HPDE6-E6E7 (cell line): ENCODE measurements at regions not wholly inside any gene's neighbourhood (a gene's known extent, or its start where the extent isn't known, plus 50 kb on each side); places are given as distances from the start of the nearest gene placed in this dataset.

Experiments
- DNase-seq: peaks from one replicate; pipeline ENCODE4 v3.0.0; 2011; ENCODE audit warnings: missing footprints; ENCODE audit errors: extremely low spot score

- no peak for DNase-seq
Measured at GRCh38 chr2:188047735-188048134, 243.9 kb upstream of the GULP1 start.

DNA sequence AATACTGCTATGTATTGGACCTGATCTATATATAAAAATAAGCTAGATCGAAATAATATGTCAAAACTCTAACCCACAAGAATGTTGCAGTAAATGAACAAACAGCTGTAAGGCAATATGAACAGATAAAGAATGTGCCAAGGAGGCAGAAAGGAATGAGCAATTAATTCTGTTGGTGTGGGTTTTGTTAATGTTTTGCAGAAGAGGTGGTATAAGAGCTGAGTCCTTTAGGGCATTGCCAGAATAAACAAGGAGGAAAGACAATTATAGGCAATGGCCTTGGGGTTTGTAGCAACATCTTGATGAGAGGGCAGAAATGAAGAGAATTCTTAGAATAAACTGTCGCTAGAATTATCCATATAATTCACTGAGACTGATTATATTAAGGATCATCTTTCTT, 240.9 kb upstream of the GULP1 start:
- DNase-seq: no peak

DNA sequence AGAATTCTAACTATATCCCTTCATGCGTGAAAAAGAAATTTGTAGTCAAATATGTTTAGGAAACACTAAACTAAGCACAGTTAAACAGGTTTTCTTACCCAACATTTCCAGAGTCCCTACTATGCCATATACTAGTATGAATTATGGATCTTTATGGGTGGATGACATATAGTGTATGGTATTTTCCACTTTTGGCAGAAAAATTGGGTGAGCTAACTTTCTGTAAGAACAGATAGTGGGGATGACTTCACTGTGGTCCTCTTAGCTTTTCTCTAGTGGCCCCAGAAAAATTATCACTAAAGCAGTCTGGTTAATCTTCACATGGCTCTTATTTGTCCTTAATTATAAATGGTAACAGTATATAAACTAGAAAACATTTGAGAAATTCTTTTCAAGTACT, 240.0 kb upstream of the GULP1 start:
- DNase-seq: no peak

DNA sequence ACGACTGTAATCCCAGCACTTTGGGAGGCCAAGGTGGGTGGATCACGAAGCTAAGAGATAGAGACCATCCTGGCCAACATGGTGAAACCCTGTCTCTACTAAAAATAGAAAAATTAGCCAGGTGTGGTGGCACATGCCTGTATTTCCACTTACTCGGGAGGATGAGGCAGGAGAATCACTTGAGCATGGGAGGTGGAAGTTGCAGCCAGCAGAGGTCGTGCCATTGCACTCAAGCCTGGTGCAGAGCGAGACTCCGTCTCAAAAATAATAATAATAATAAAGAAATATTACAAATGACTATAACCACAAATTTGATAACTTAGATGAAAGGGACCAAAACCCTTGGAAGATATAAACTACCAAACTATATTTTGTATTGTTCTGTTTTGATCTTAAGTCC, 226.3 kb upstream of the GULP1 start:
- no peak for DNase-seq

GRCh38 chr2:188068093-188068492, 223.6 kb upstream of the GULP1 start:
- DNase-seq: no peak

- no peak for DNase-seq
Measured at GRCh38 chr2:188076149-188077056, 215.3 kb upstream of the GULP1 start.

GRCh38 chr2:188077757-188078156, 213.9 kb upstream of the GULP1 start:
- DNase-seq: no peak

DNA sequence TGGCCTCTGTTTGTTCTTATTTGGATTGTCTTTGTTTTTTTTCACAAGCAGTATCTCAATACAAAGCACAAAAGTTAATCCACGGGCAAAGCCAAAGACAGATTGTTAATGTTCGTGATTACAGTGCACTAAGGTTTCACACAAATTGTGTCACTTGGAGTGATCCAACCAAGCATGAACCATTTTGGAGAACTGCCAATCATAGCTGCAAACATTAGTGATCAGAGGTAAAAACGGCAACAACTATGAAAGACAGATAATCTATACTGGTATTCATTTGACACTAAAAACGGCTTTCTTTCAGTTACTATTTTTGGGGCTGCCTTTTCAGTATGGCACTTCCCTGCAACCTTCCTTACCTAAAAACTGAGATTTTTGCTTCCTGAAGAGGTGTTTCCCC, 213.1 kb upstream of the GULP1 start:
- no peak for DNase-seq

DNA sequence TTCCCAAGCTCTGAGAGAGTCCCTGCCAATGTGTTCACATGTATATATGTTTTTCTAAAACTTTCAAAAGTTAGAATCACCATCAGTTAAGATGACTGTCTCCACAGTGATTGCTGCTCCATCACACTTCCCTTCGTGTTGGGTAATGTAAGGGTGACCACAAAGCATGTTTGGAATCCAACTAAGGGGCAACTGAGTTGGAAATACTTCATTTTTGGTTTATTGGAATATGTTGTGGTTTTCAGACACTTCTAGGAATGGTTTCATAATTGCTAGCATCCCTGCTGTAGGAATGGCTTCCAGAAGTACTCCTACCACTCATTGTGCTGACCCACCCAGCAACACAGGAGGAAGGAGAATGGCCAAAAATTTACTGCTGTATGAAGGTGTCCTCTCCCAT, 212.5 kb upstream of the GULP1 start:
- DNase-seq: no peak

GRCh38 chr2:188085421-188085820, 206.3 kb upstream of the GULP1 start:
- no peak for DNase-seq

GRCh38 chr2:188089901-188090300, 201.8 kb upstream of the GULP1 start:
- no peak for DNase-seq

- no peak for DNase-seq
Measured at GRCh38 chr2:188091220-188091619, 200.5 kb upstream of the GULP1 start.

GRCh38 chr2:188092734-188093133, 198.9 kb upstream of the GULP1 start:
- no peak for DNase-seq

GRCh38 chr2:188096910-188097309, 194.8 kb upstream of the GULP1 start:
- DNase-seq: no peak

- DNase-seq: no peak
Measured at GRCh38 chr2:188102881-188103280, 188.8 kb upstream of the GULP1 start.

DNA sequence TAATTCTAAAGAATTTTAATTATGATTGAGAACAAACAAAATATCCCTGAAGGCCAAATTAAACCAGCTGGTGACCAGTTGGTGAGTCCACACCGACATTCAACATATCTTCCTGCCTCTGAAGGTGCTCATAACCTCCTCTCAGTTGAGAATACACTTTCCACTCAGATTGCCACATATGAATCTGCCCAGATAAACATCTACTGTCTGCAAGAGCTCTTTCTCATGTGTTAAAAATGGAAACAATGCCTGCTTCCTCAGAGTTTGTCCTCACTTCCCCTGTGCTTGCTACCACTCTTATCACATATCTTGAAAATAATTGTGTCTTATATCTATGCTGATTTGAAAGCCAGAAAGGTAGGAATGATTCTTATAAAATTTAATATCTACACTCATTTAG, 177.7 kb upstream of the GULP1 start:
- DNase-seq: no peak

DNA sequence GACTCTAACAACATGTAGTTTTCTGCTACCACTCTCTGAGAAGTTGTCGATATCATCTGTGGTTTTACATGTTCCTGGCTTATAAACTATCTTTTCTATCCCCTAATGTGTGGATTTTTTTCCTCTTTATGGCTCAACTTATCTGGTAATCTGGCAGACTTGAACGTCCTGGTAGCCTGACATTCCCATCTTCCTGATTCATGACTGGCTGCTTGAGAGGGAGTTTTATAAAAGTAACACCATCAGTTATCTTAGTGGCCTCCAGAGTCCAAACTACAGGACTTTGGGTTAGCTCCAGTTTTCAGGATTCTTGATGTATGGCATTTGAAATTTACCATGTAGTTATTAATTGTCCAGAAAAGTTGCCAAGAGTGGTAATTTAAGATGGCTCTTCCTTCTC, 174.0 kb upstream of the GULP1 start:
- DNase-seq: no peak

DNA sequence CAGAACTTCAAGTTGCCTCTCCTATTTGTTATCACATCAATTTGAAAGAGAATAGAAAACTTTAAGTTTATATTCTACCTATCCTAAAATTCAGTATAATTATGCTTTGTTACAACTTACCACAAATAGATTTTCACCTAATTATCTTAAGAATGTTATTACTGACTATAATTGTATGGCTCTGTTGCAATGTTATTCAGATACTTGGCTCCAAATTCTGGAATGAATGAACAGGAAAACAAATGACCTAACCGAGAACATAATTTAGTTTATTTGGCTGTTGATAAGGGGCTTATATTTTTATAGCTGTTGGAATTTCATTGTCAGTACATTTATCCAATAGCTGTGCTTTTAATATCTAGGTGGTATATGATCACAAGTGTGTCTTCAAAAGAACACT, 173.2 kb upstream of the GULP1 start:
- no peak for DNase-seq

DNA sequence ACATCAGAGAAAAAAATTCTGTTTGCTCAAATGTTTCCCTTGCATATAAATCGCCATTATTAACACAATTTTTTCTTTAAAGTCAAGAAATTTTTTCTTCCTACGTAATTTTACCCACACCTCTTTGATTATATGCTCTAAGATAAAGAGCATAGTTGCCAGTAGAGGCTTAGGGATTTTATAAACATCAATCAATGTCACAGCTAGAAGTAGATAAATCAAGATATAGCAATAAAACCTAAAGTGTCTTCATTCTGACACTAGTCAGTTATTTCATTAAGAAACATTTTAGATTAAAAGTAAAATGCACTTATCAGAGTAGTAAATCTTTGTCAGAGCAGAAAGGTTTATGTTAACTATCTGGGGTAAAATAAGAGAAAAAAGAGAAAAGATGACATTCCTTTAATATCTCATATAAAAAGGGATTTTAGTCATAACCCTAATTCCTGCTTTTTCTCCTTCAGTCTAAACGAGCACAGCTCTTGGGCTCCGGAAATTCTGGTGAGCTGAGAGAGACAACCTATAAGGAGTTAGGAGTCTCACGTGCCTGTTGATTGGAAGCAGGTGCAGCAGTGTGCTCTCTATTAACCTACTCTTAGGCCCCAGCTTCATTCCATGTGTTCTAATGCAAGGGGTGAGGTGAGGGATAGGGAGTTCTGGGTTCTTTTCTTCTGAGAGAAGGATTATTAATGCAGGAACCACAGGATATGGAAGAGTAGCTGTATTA, 172.4 kb upstream of the GULP1 start:
- DNase-seq: no peak

- DNase-seq: no peak
Measured at GRCh38 chr2:188122985-188123384, 168.7 kb upstream of the GULP1 start.

- no peak for DNase-seq
Measured at GRCh38 chr2:188129677-188130076, 162.0 kb upstream of the GULP1 start.

DNA sequence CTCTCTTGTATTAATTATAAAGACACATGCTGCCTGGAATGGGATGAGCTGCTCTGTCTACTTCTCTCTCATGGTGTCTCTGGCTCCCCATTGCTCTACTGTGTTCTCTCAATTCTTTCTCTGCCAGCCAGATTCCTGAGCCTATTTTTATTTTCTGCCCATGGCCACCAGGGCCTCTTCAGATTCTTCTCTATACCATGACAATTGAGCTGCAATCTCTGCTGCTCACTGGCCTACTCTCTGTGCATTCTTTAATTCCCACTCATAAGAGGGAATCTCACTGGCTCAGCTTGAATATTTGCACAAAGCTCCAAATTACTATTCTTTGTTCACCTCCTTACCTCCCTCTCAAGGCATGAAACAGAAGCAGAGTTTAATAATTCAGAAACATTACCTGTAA, 161.4 kb upstream of the GULP1 start:
- no peak for DNase-seq

- no peak for DNase-seq
Measured at GRCh38 chr2:188131281-188131680, 160.4 kb upstream of the GULP1 start.
